ENCODE measurements at regions not wholly inside any gene's neighbourhood (a gene's known extent, or its start where the extent isn't known, plus 50 kb on each side); places are given as distances from the start of the nearest gene placed in this dataset.

GRCh38 chr13:105758918-105759860 is 776.3 kb downstream of the EFNB2 start:
- no peak for TF ChIP-seq FOS (IDR thresholded peaks at IDR 0.05; ENCODE audit: low read depth, low read length)
- TF ChIP-seq CEBPB (IDR thresholded peaks at IDR 0.05; ENCODE audit: low read depth, low read length): no peak
- TF ChIP-seq CTCF (conservative IDR thresholded peaks at IDR 0.05; ENCODE audit: low read depth, low read length): no peak

More at GRCh38 chr13:105758918-105759860, 776.3 kb downstream of the EFNB2 start:
- DNase-seq (no peak), ATAC-seq (ENCODE audit: low read depth) (no peak)
- Histone ChIP-seq H3K14ac (replicated peaks; ENCODE audit: low read depth, low read length) (no peak overlapping the region), H2BK20ac (ENCODE audit: low read depth, low read length) (no peak overlapping the region), H3K4me3 (ENCODE audit: insufficient read depth, low read depth, low read length) (no peak overlapping the region), H3K4ac (ENCODE audit: low read depth, low read length) (no peak overlapping the region), H3K18ac (ENCODE audit: low read depth, low read length) (no peak overlapping the region), H3K23ac (ENCODE audit: low read depth, low read length) (no peak overlapping the region), H3K27ac (ENCODE audit: insufficient read depth, low read length) (no peak overlapping the region), H2AK5ac (ENCODE audit: low read depth, low read length) (no peak overlapping the region), H3K36me3 (ENCODE audit: control insufficient read depth, insufficient read depth, low read length) (no peaks in the 10 kb centered on the region), H2BK5ac (ENCODE audit: low read depth, low read length, poor library complexity, severe bottlenecking) (no peak overlapping the region), H2BK15ac (ENCODE audit: low read depth, low read length) (no peak overlapping the region), H3K4me2 (ENCODE audit: low read depth, low read length) (no peak overlapping the region), H3K4me1 (ENCODE audit: control insufficient read depth, insufficient read depth, low read length) (no peaks in the 10 kb centered on the region), H2AK9ac (replicated peaks; ENCODE audit: low read depth, low read length, poor library complexity) (no peak overlapping the region), H2BK120ac (ENCODE audit: low read depth, low read length) (no peak overlapping the region), H2AFZ (replicated peaks; ENCODE audit: low read length, poor library complexity) (no peak overlapping the region), H3K9me1 (ENCODE audit: insufficient read depth, low read length) (no peaks in the 10 kb centered on the region), H3K9me3 (ENCODE audit: control insufficient read depth, insufficient read depth, low read length) (no peaks in the 10 kb centered on the region), H3K79me1 (ENCODE audit: low read depth in 1 of 2, low read length in 2 of 2) (no peaks in the 10 kb centered on the region), H4K91ac (ENCODE audit: insufficient read depth, low read depth, low read length) (no peak overlapping the region), H3K9ac (ENCODE audit: low read depth, low read length) (no peak overlapping the region), H4K20me1 (ENCODE audit: insufficient read depth, low read length) (no peaks in the 10 kb centered on the region), H4K8ac (ENCODE audit: low read depth in 2 of 2, low read length in 2 of 2) (no peak overlapping the region), H3K56ac (ENCODE audit: extremely low read depth, insufficient read depth, low read length) (no peak overlapping the region), H4K5ac (ENCODE audit: low read depth, low read length) (no peak overlapping the region), H3K27me3 (ENCODE audit: control insufficient read depth, insufficient read depth, low read length) (no peaks in the 10 kb centered on the region)
- intact Hi-C loops (cut with micrococcal nuclease): no loop called here
- in situ Hi-C loops (cut with MboI; ENCODE audit: low sequenced_read_pairs): no loop called here
- no CpG with 5 or more reads among the region's 6 CpGs for WGBS, 2 experiments (ENCODE audit: extremely low coverage in 2 of 2, insufficient read length in 1 of 2)
- BruUV-seq (replicated peaks): no TSS peak
- dilution Hi-C loops (cut with HindIII; ENCODE audit: low sequenced_read_pairs, unreplicated experiment): no loop called here
- CTCF ChIA-PET: no interaction called here
- POLR2A ChIA-PET (ENCODE audit: unreplicated experiment): no interaction called here

Data from IMR-90 (cell line).